HCT116 (cell line): ENCODE measurements at regions not wholly inside any gene's neighbourhood (a gene's known extent, or its start where the extent isn't known, plus 50 kb on each side); places are given as distances from the start of the nearest gene placed in this dataset.

ENCODE experiments used
- ATAC-seq: fragments of 200-7000 bp; cut with Tn5 transposase; 2 replicates; pipeline ENCODE4 v1.9.1; 2020; ENCODE audit warnings: mild to moderate bottlenecking, moderate library complexity
- BruUV-seq: library from RNA; stranded (reverse); fragments of 400-500 nt; replicated peaks from 2 replicates; lab custom pipeline; 2021; lab: Mats Ljungman, UMichigan
- CTCF ChIA-PET: fragments of 300-600 bp; sonication (Branson Sonifier 250); formaldehyde crosslinking; loops from one replicate; lab custom pipeline; 2021; ENCODE audit warnings: antibody characterized with exemption; lab: Charles Lee
- POLR2A ChIA-PET: fragments of 300-600, 350-600 bp; sonication (Branson Sonifier 250); formaldehyde crosslinking; loops from one replicate; lab custom pipeline; 2021; ENCODE audit warnings: antibody characterized with exemption; lab: Charles Lee
- RAD21 ChIA-PET, 2 experiments: fragments of 300-600 bp; sonication (Branson Sonifier 250); formaldehyde crosslinking; loops; one replicate each; lab custom pipeline; 2023; ENCODE audit warnings: low total read pairs in 2 of 2; ENCODE audit not compliant: uncharacterized antibody in 2 of 2, unreplicated experiment in 2 of 2, low non-redundant PET in 1 of 2; lab: Charles Lee
- DNase-seq: peaks from one replicate; pipeline ENCODE4 v3.0.0-alpha.2; 2010; ENCODE audit warnings: low read depth, low spot score
- H2AFZ ChIP-seq: fragments of 200-600 bp; shearing (Covaris generic), sonication (generic); 2 replicates; pipeline ENCODE4 v1.6.1; 2017; ENCODE audit warnings: low read depth, mixed run types, mixed read lengths, antibody characterized with exemption, low read length; ENCODE audit not compliant: poor library complexity, severe bottlenecking
- H3K27ac ChIP-seq: 2 replicates; pipeline ENCODE4 v1.5.1; 2012; ENCODE audit warnings: low read depth, low read length
- H3K27me3 ChIP-seq: fragments of 200-600 bp; sonication (generic); 2 replicates; pipeline ENCODE4 v1.6.1; 2016; ENCODE audit warnings: mixed run types, low read length, mixed read lengths; ENCODE audit not compliant: insufficient read depth
- H3K36me3 ChIP-seq, 2 experiments: fragments of 200-500 bp in 1 of 2; fragments of 200-600 bp in 1 of 2; sonication (Bioruptor generic) in 1 of 2; sonication (generic) in 1 of 2; 2 replicates each; pipeline versions ENCODE4 v1.5.1 to v1.6.1; 2014 to 2016; ENCODE audit warnings: low read length in 2 of 2, inconsistent platforms in 1 of 2, mixed read lengths in 1 of 2, mixed run types in 1 of 2; ENCODE audit not compliant: insufficient read depth in 2 of 2, control insufficient read depth in 1 of 2
- H3K4me1 ChIP-seq, 2 experiments: fragments of 200-600 bp in 1 of 2; sonication (generic) in 1 of 2; 2 replicates each; pipeline versions ENCODE4 v1.5.1 to v1.6.1; 2012 to 2017; ENCODE audit warnings: low read length in 2 of 2, inconsistent platforms in 1 of 2, mild to moderate bottlenecking in 1 of 2, mixed read lengths in 1 of 2, mixed run types in 1 of 2, moderate library complexity in 1 of 2; ENCODE audit not compliant: insufficient read depth in 2 of 2, control insufficient read depth in 1 of 2
- H3K4me2 ChIP-seq: fragments of 200-600 bp; sonication (generic); 2 replicates; pipeline ENCODE4 v1.6.1; 2017; ENCODE audit warnings: mixed run types, low read length, mixed read lengths
- H3K4me3 ChIP-seq, 2 experiments: fragments of 200-600 bp in 1 of 2; sonication (generic) in 1 of 2; replicated peaks in 1 of 2; 2 replicates each; pipeline ENCODE4 v1.5.1; 2011 to 2016; ENCODE audit warnings: low read length in 2 of 2, control low read depth in 1 of 2, low read depth in 1 of 2, mild to moderate bottlenecking in 1 of 2, mixed read lengths in 1 of 2, mixed run types in 1 of 2
- H3K79me2 ChIP-seq: fragments of 200-600 bp; sonication (generic); 2 replicates; pipeline ENCODE4 v1.6.1; 2017; ENCODE audit warnings: mild to moderate bottlenecking, mixed run types, low read length, moderate library complexity, mixed read lengths; ENCODE audit not compliant: insufficient read depth
- H3K9ac ChIP-seq: fragments of 200-600 bp; sonication (generic); 2 replicates; pipeline ENCODE4 v1.6.1; 2016; ENCODE audit warnings: low read length, mixed read lengths
- H3K9me2 ChIP-seq: fragments of 200-600 bp; sonication (generic), shearing (Covaris generic); 2 replicates; pipeline ENCODE4 v1.6.1; 2017; ENCODE audit warnings: mixed run types, mild to moderate bottlenecking, moderate library complexity; ENCODE audit not compliant: insufficient read depth
- H3K9me3 ChIP-seq, 2 experiments: fragments of 200-500 bp in 1 of 2; fragments of 200-600 bp in 1 of 2; sonication (Bioruptor generic) in 1 of 2; sonication (generic) in 1 of 2; 2 replicates each; pipeline ENCODE4 v1.6.1; 2014 to 2017; ENCODE audit warnings: low read length in 2 of 2, mixed read lengths in 2 of 2, inconsistent platforms in 1 of 2, low read depth in 1 of 2, mild to moderate bottlenecking in 1 of 2, mixed run types in 1 of 2, moderate library complexity in 1 of 2; ENCODE audit not compliant: control insufficient read depth in 1 of 2, insufficient read depth in 1 of 2
- H4K20me1 ChIP-seq: fragments of 200-600 bp; sonication (generic), shearing (Covaris generic); 2 replicates; pipeline ENCODE4 v1.6.1; 2017; ENCODE audit warnings: mixed run types, mild to moderate bottlenecking, moderate library complexity; ENCODE audit not compliant: insufficient read depth
- EGR1 ChIP-seq: IDR thresholded peaks from 2 replicates; pipeline ENCODE4 v1.6.1; 2012; ENCODE audit warnings: low read depth
- ELF1 ChIP-seq: IDR thresholded peaks from 2 replicates; pipeline ENCODE4 v1.6.1; 2012; ENCODE audit warnings: low read depth, borderline replicate concordance
- EZH2 ChIP-seq: fragments of 200-600 bp; sonication (generic); IDR thresholded peaks from 2 replicates; pipeline ENCODE4 v1.6.1; 2017; ENCODE audit warnings: antibody characterized with exemption, mixed run types
- FOSL1 ChIP-seq: IDR thresholded peaks from 2 replicates; pipeline ENCODE4 v1.6.1; 2012; ENCODE audit warnings: low read depth
- POLR2A ChIP-seq: IDR thresholded peaks from 2 replicates; pipeline ENCODE4 v1.7.0; 2011; ENCODE audit warnings: borderline replicate concordance; ENCODE audit not compliant: insufficient read depth, insufficient read length; ENCODE audit errors: extremely low read depth
- POLR2AphosphoS5 ChIP-seq: IDR thresholded peaks from 2 replicates; pipeline ENCODE4 v1.6.1; 2011; ENCODE audit warnings: mild to moderate bottlenecking, low read depth, low read length, moderate library complexity
- RAD21 ChIP-seq: IDR thresholded peaks from 2 replicates; pipeline ENCODE4 v1.6.1; 2012; ENCODE audit warnings: low read depth, mild to moderate bottlenecking
- SIN3A ChIP-seq: IDR thresholded peaks from 2 replicates; pipeline ENCODE4 v1.6.1; 2012; ENCODE audit warnings: low read depth
- SP1 ChIP-seq: IDR thresholded peaks from 2 replicates; pipeline ENCODE4 v1.6.1; 2012; ENCODE audit warnings: low read depth
- YY1 ChIP-seq: IDR thresholded peaks from 2 replicates; pipeline ENCODE4 v1.6.1; 2011; ENCODE audit warnings: low read length, low read depth, moderate library complexity, mild to moderate bottlenecking; ENCODE audit not compliant: insufficient replicate concordance; ENCODE audit errors: extremely low read depth
- ZFX ChIP-seq: fragments of 450-650 bp; IDR thresholded peaks from 2 replicates; pipeline ENCODE4 v1.6.1; 2017
- intact Hi-C: fragments of 100-400 bp; cut with micrococcal nuclease; formaldehyde crosslinking; loops from 2 replicates; pipeline ENCODE4 v1.10.0; 2022
- TF ChIP-seq, protein P1 (sequence below), 3 experiments: fragments of 200-600 bp in 1 of 3; sonication (generic) in 1 of 3; IDR thresholded peaks in 2 of 3; conservative IDR thresholded peaks in 1 of 3; 2 replicates each; pipeline ENCODE4 v1.5.1; 2012 to 2017; ENCODE audit warnings: low read depth in 2 of 3, low read length in 2 of 3, antibody characterized with exemption in 1 of 3, borderline replicate concordance in 1 of 3, control low read depth in 1 of 3, mild to moderate bottlenecking in 1 of 3, mixed read lengths in 1 of 3, mixed run types in 1 of 3, moderate library complexity in 1 of 3; ENCODE audit not compliant: insufficient read depth in 1 of 3

DNA sequence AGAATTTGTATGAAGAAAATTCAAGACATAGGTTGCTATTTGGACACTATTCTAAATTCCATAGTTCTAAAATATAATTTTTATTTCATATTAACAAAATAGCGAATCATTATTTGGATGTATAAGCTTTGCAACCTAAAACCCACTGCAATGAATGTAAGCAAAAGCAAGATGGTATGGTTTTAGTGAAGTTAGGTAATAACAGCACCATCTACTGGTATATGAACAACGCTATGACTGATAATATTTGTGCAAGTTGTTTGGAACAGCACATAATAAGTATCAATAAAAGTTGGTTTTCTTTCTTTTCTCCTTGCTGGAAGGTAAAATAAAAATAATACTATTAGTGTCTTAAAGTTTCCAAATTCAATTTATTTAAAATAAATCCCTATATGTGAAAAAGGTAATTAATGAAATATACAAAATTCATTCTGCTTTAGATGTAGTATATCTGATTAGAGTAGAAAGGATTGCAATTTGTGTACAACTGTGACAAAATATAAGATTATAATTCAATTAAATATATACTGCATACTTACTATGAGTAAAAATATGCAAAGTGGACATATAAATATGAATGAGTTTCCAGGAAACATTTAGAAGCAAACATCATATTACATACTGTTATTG lies 79.0 kb upstream of the LSM8 start:
- CTCF ChIA-PET, result interaction anchor here (0.6 to 0.9 kb wide), 2 partner anchors 49 to 354 kb away, joined by 4 read pairs; no protein-coding TSS in a partner anchor
- H3K9ac ChIP-seq, result no peak overlapping the region

More for the DNA sequence above, 79.0 kb upstream of the LSM8 start:
- Histone ChIP-seq H2AFZ (no peak overlapping the region), H3K4me3 (no peak overlapping the region), H3K27me3 (no peaks in the 10 kb centered on the region), H3K79me2 (no peaks in the 10 kb centered on the region), H3K9me2 (no peaks in the 10 kb centered on the region), H4K20me1 (no peaks in the 10 kb centered on the region), H3K27ac (no peak overlapping the region)
- ATAC-seq, result peak; percentile 86
- BruUV-seq, result no TSS peak
- POLR2A ChIA-PET, result no interaction called here
- TF ChIP-seq ZFX, result no peak
- TF ChIP-seq, protein P1, sequence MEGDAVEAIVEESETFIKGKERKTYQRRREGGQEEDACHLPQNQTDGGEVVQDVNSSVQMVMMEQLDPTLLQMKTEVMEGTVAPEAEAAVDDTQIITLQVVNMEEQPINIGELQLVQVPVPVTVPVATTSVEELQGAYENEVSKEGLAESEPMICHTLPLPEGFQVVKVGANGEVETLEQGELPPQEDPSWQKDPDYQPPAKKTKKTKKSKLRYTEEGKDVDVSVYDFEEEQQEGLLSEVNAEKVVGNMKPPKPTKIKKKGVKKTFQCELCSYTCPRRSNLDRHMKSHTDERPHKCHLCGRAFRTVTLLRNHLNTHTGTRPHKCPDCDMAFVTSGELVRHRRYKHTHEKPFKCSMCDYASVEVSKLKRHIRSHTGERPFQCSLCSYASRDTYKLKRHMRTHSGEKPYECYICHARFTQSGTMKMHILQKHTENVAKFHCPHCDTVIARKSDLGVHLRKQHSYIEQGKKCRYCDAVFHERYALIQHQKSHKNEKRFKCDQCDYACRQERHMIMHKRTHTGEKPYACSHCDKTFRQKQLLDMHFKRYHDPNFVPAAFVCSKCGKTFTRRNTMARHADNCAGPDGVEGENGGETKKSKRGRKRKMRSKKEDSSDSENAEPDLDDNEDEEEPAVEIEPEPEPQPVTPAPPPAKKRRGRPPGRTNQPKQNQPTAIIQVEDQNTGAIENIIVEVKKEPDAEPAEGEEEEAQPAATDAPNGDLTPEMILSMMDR (IDR thresholded peaks at IDR 0.05 in 2 of 3, conservative IDR thresholded peaks at IDR 0.05 in 1 of 3; ENCODE audit: borderline replicate concordance in 1 of 3, insufficient read depth in 1 of 3, low read depth in 2 of 3, low read length in 2 of 3), result peak; percentile 36 to 61 (median 58); a peak in 5 of 6 replicates
- TF ChIP-seq POLR2AphosphoS5, result no peak
- peak; percentile 68 for TF ChIP-seq RAD21
- no peak for TF ChIP-seq SIN3A
- no peak for TF ChIP-seq SP1
- TF ChIP-seq YY1, result no peak
- no peak for TF ChIP-seq EZH2
- no peak for TF ChIP-seq POLR2A
- TF ChIP-seq EGR1, result no peak
- TF ChIP-seq ELF1, result no peak
- no peak for TF ChIP-seq FOSL1
- TF ChIP-seq, all 23 proteins: peak for 2
- RAD21 ChIA-PET, result no interaction called here
- peak; percentile 15 for DNase-seq
- Histone ChIP-seq H3K9me3 (no peaks in the 10 kb centered on the region), H3K4me1 (no peaks in the 10 kb centered on the region), H3K4me2 (no peak overlapping the region), H3K36me3 (no peaks in the 10 kb centered on the region)
- intact Hi-C loops, result loop anchor here (1.0 kb wide), 1 partner anchor 354 kb away; no protein-coding TSS in a partner anchor
